ENCODE measurements at regions not wholly inside any gene's neighbourhood (a gene's known extent, or its start where the extent isn't known, plus 50 kb on each side); places are given as distances from the start of the nearest gene placed in this dataset.

- Mint-ChIP-seq H3K27ac (no peak overlapping the region), H3K4me1 (ENCODE audit: low read depth) (peaks cover 4% of the 10 kb centered on the region), H3K4me3 (no peak overlapping the region), H3K27me3 (ENCODE audit: low read depth) (peaks cover 30% of the 10 kb centered on the region), H3K9me3 (peaks cover 4% of the 10 kb centered on the region), H3K36me3 (ENCODE audit: low read depth) (peaks cover 2% of the 10 kb centered on the region)
- intact Hi-C loops (cut with micrococcal nuclease) = no loop called here
- DNase-seq = no peak
- CTCF ChIA-PET = no interaction called here
Observed at GRCh38 chr21:38645282-38645681, 147.0 kb upstream of the ERG start.

- H3K27me3 Mint-ChIP-seq (ENCODE audit: low read depth) = peaks cover 26% of the 10 kb centered on the region
- no peak for DNase-seq
Observed at GRCh38 chr21:38646213-38646837, 148.0 kb upstream of the ERG start.

GRCh38 chr21:38649120-38649519 is 150.8 kb upstream of the ERG start:
- no peak overlapping the region for H3K4me3 Mint-ChIP-seq
- intact Hi-C loops (cut with micrococcal nuclease) = no loop called here

More at GRCh38 chr21:38646213-38646837, 148.0 kb upstream of the ERG start:
- CTCF ChIA-PET = no interaction called here
- Mint-ChIP-seq H3K9me3 (no peaks in the 10 kb centered on the region), H3K4me3 (no peak overlapping the region), H3K4me1 (ENCODE audit: low read depth) (peaks cover 4% of the 10 kb centered on the region), H3K27ac (no peak overlapping the region), H3K36me3 (ENCODE audit: low read depth) (no peaks in the 10 kb centered on the region)
- intact Hi-C loops (cut with micrococcal nuclease) = no loop called here

GRCh38 chr21:38651570-38651969 is 153.3 kb upstream of the ERG start:
- Mint-ChIP-seq H3K36me3 (ENCODE audit: low read depth) (no peaks in the 10 kb centered on the region), H3K27me3 (ENCODE audit: low read depth) (peaks cover 26% of the 10 kb centered on the region), H3K27ac (no peak overlapping the region), H3K9me3 (no peaks in the 10 kb centered on the region), H3K4me3 (no peak overlapping the region), H3K4me1 (ENCODE audit: low read depth) (peaks cover under 1% of the 10 kb centered on the region)
- intact Hi-C loops (cut with micrococcal nuclease) = no loop called here
- CTCF ChIA-PET = no interaction called here
- DNase-seq = no peak

More at GRCh38 chr21:38649120-38649519, 150.8 kb upstream of the ERG start:
- Mint-ChIP-seq H3K27me3 (ENCODE audit: low read depth) (peaks cover 22% of the 10 kb centered on the region), H3K9me3 (no peaks in the 10 kb centered on the region), H3K4me1 (ENCODE audit: low read depth) (peaks cover 4% of the 10 kb centered on the region), H3K36me3 (ENCODE audit: low read depth) (no peaks in the 10 kb centered on the region), H3K27ac (no peak overlapping the region)
- no peak for DNase-seq
- CTCF ChIA-PET = no interaction called here

- Mint-ChIP-seq H3K27me3 (ENCODE audit: low read depth) (peaks cover 27% of the 10 kb centered on the region), H3K4me3 (no peak overlapping the region), H3K36me3 (ENCODE audit: low read depth) (no peaks in the 10 kb centered on the region), H3K27ac (no peak overlapping the region), H3K9me3 (no peaks in the 10 kb centered on the region), H3K4me1 (ENCODE audit: low read depth) (no peaks in the 10 kb centered on the region)
- no peak for DNase-seq
- CTCF ChIA-PET = no interaction called here
- intact Hi-C loops (cut with micrococcal nuclease) = no loop called here
Observed at GRCh38 chr21:38652396-38652795, 153.3 kb upstream of the ETS2 start.

GRCh38 chr21:38654580-38654979 is 151.1 kb upstream of the ETS2 start:
- Mint-ChIP-seq H3K36me3 (ENCODE audit: low read depth) (no peaks in the 10 kb centered on the region), H3K27ac (no peak overlapping the region), H3K4me3 (no peak overlapping the region), H3K4me1 (ENCODE audit: low read depth) (peaks cover 3% of the 10 kb centered on the region), H3K9me3 (no peaks in the 10 kb centered on the region), H3K27me3 (ENCODE audit: low read depth) (peaks cover 32% of the 10 kb centered on the region)
- no peak for DNase-seq
- CTCF ChIA-PET = no interaction called here
- intact Hi-C loops (cut with micrococcal nuclease) = no loop called here

GRCh38 chr21:38658511-38658910 is 147.2 kb upstream of the ETS2 start:
- intact Hi-C loops (cut with micrococcal nuclease) = no loop called here
- no peaks in the 10 kb centered on the region for H3K36me3 Mint-ChIP-seq (ENCODE audit: low read depth)
- no peak for DNase-seq
- H3K9me3 Mint-ChIP-seq = no peaks in the 10 kb centered on the region
- H3K4me3 Mint-ChIP-seq = no peak overlapping the region
- peaks cover 49% of the 10 kb centered on the region for H3K27me3 Mint-ChIP-seq (ENCODE audit: low read depth)
- H3K4me1 Mint-ChIP-seq (ENCODE audit: low read depth) = peaks cover 15% of the 10 kb centered on the region
- CTCF ChIA-PET = interaction anchor here (0.6 kb wide), 2 partner anchors 103 to 481 kb away, joined by 3 read pairs; no protein-coding TSS in a partner anchor
- H3K27ac Mint-ChIP-seq = no peak overlapping the region

GRCh38 chr21:38659936-38660332 is 145.8 kb upstream of the ETS2 start:
- intact Hi-C loops (cut with micrococcal nuclease) = no loop called here
- H3K27ac Mint-ChIP-seq = no peak overlapping the region
- DNase-seq = no peak
- H3K36me3 Mint-ChIP-seq (ENCODE audit: low read depth) = no peaks in the 10 kb centered on the region
- peak overlapping the region; percentile 41 for H3K4me3 Mint-ChIP-seq
- CTCF ChIA-PET = no interaction called here
- H3K27me3 Mint-ChIP-seq (ENCODE audit: low read depth) = peaks cover 55% of the 10 kb centered on the region
- peaks cover 15% of the 10 kb centered on the region for H3K4me1 Mint-ChIP-seq (ENCODE audit: low read depth)
- no peaks in the 10 kb centered on the region for H3K9me3 Mint-ChIP-seq

GRCh38 chr21:38660333-38661196 is 145.2 kb upstream of the ETS2 start:
- Mint-ChIP-seq H3K4me3 (peak overlapping the region; percentile 58), H3K9me3 (no peaks in the 10 kb centered on the region), H3K27ac (no peak overlapping the region), H3K4me1 (ENCODE audit: low read depth) (peaks cover 15% of the 10 kb centered on the region), H3K27me3 (ENCODE audit: low read depth) (peaks cover 49% of the 10 kb centered on the region), H3K36me3 (ENCODE audit: low read depth) (no peaks in the 10 kb centered on the region)
- intact Hi-C loops (cut with micrococcal nuclease) = no loop called here
- CTCF ChIA-PET = no interaction called here
- no peak for DNase-seq

GRCh38 chr21:38661197-38661871 is 144.4 kb upstream of the ETS2 start:
- Mint-ChIP-seq H3K27me3 (ENCODE audit: low read depth) (peaks cover 49% of the 10 kb centered on the region), H3K36me3 (ENCODE audit: low read depth) (no peaks in the 10 kb centered on the region), H3K27ac (no peak overlapping the region), H3K9me3 (no peaks in the 10 kb centered on the region), H3K4me1 (ENCODE audit: low read depth) (peaks cover 15% of the 10 kb centered on the region), H3K4me3 (peak overlapping the region; percentile 58)
- intact Hi-C loops (cut with micrococcal nuclease) = no loop called here
- CTCF ChIA-PET = interaction anchor here (0.6 kb wide), 2 partner anchors 45 to 50 kb away, joined by 3 to 6 read pairs; no protein-coding TSS in a partner anchor
- DNase-seq = peak; percentile 12

GRCh38 chr21:38661889-38662568 is 143.7 kb upstream of the ETS2 start:
- Mint-ChIP-seq H3K4me1 (ENCODE audit: low read depth) (peaks cover 15% of the 10 kb centered on the region), H3K36me3 (ENCODE audit: low read depth) (no peaks in the 10 kb centered on the region), H3K27me3 (ENCODE audit: low read depth) (peaks cover 47% of the 10 kb centered on the region), H3K27ac (no peak overlapping the region), H3K9me3 (no peaks in the 10 kb centered on the region), H3K4me3 (peak overlapping the region; percentile 58)
- intact Hi-C loops (cut with micrococcal nuclease) = no loop called here
- CTCF ChIA-PET = interaction anchor here (0.6 kb wide), 4 partner anchors 46 to 783 kb away, joined by 3 to 6 read pairs (median 4); partner anchors contain the start of gene LCA5L
- DNase-seq = no peak

- DNase-seq = no peak
- H3K27ac Mint-ChIP-seq = no peak overlapping the region
- H3K4me1 Mint-ChIP-seq (ENCODE audit: low read depth) = peaks cover 15% of the 10 kb centered on the region
- CTCF ChIA-PET = no interaction called here
- H3K4me3 Mint-ChIP-seq = no peak overlapping the region
- H3K36me3 Mint-ChIP-seq (ENCODE audit: low read depth) = no peaks in the 10 kb centered on the region
- intact Hi-C loops (cut with micrococcal nuclease) = no loop called here
- peaks cover 40% of the 10 kb centered on the region for H3K27me3 Mint-ChIP-seq (ENCODE audit: low read depth)
- no peaks in the 10 kb centered on the region for H3K9me3 Mint-ChIP-seq
Observed at GRCh38 chr21:38663282-38663681, 142.4 kb upstream of the ETS2 start.

Measured in activated naive CD4-positive, alpha-beta T cell treated with anti-CD3 and anti-CD28 coated beads for 36 hours (primary cell).